Osteocyte (in vitro differentiated cells): ENCODE measurements at regions not wholly inside any gene's neighbourhood (a gene's known extent, or its start where the extent isn't known, plus 50 kb on each side); places are given as distances from the start of the nearest gene placed in this dataset.

Source experiments
- DNase-seq: peaks from one replicate; pipeline ENCODE4 v3.0.0; 2021; ENCODE audit warnings: mixed read lengths; ENCODE audit not compliant: unreplicated experiment; ENCODE audit errors: extremely low spot score
- H3K27ac Mint-ChIP-seq: one replicate; pipeline ENCODE4 v1.8.0; 2021; ENCODE audit warnings: mild to moderate bottlenecking, mixed read lengths; ENCODE audit not compliant: unreplicated experiment
- H3K27me3 Mint-ChIP-seq: one replicate; pipeline ENCODE4 v1.8.0; 2021; ENCODE audit warnings: mixed read lengths; ENCODE audit not compliant: unreplicated experiment
- H3K36me3 Mint-ChIP-seq: one replicate; pipeline ENCODE4 v1.8.0; 2021; ENCODE audit warnings: mixed read lengths; ENCODE audit not compliant: unreplicated experiment
- H3K4me1 Mint-ChIP-seq: one replicate; pipeline ENCODE4 v1.8.0; 2021; ENCODE audit warnings: mixed read lengths; ENCODE audit not compliant: unreplicated experiment
- H3K4me3 Mint-ChIP-seq: one replicate; pipeline ENCODE4 v1.8.0; 2021; ENCODE audit warnings: mild to moderate bottlenecking, moderate library complexity, mixed read lengths; ENCODE audit not compliant: unreplicated experiment
- H3K9me3 Mint-ChIP-seq: one replicate; pipeline ENCODE4 v1.8.0; 2021; ENCODE audit warnings: mixed read lengths; ENCODE audit not compliant: unreplicated experiment
- CTCF ChIP-seq: fragments of 200-600 bp; sonication (generic); IDR thresholded peaks from 2 replicates; pipeline ENCODE4 v1.5.0; 2021; ENCODE audit warnings: antibody characterized with exemption, mild to moderate bottlenecking, moderate library complexity

GRCh38 chr4:54976682-54977081, 148.7 kb downstream of the KDR start:
- H3K9me3 Mint-ChIP-seq, result peaks cover 4% of the 10 kb centered on the region
- peaks cover 54% of the 10 kb centered on the region for H3K27me3 Mint-ChIP-seq
- no peaks in the 10 kb centered on the region for H3K36me3 Mint-ChIP-seq
- H3K4me1 Mint-ChIP-seq, result no peaks in the 10 kb centered on the region
- no peak for DNase-seq
- TF ChIP-seq CTCF, result no peak
- no peak overlapping the region for H3K4me3 Mint-ChIP-seq
- H3K27ac Mint-ChIP-seq, result no peak overlapping the region

GRCh38 chr4:54976031-54976430, 149.4 kb downstream of the KDR start:
- Mint-ChIP-seq H3K27me3 (peaks cover 50% of the 10 kb centered on the region), H3K4me1 (no peaks in the 10 kb centered on the region), H3K9me3 (peaks cover 4% of the 10 kb centered on the region), H3K36me3 (no peaks in the 10 kb centered on the region), H3K4me3 (no peak overlapping the region), H3K27ac (no peak overlapping the region)
- no peak for TF ChIP-seq CTCF
- no peak for DNase-seq

GRCh38 chr4:54973784-54974183, 151.6 kb downstream of the KDR start:
- TF ChIP-seq CTCF, result no peak

GRCh38 chr4:54971474-54971950, 153.9 kb downstream of the KDR start:
- peak; percentile 93 for TF ChIP-seq CTCF
- Mint-ChIP-seq H3K4me3 (no peak overlapping the region), H3K4me1 (no peaks in the 10 kb centered on the region), H3K27me3 (peaks cover 55% of the 10 kb centered on the region), H3K27ac (no peak overlapping the region), H3K36me3 (no peaks in the 10 kb centered on the region), H3K9me3 (no peaks in the 10 kb centered on the region)
- DNase-seq, result no peak

More at GRCh38 chr4:54973784-54974183, 151.6 kb downstream of the KDR start:
- peaks cover 48% of the 10 kb centered on the region for H3K27me3 Mint-ChIP-seq
- no peak overlapping the region for H3K27ac Mint-ChIP-seq
- H3K9me3 Mint-ChIP-seq, result no peaks in the 10 kb centered on the region
- H3K36me3 Mint-ChIP-seq, result no peaks in the 10 kb centered on the region
- H3K4me1 Mint-ChIP-seq, result no peaks in the 10 kb centered on the region
- no peak overlapping the region for H3K4me3 Mint-ChIP-seq
- no peak for DNase-seq

GRCh38 chr4:54967289-54967688, 158.1 kb downstream of the KDR start:
- DNase-seq, result no peak
- peaks cover 41% of the 10 kb centered on the region for H3K27me3 Mint-ChIP-seq
- no peaks in the 10 kb centered on the region for H3K36me3 Mint-ChIP-seq
- TF ChIP-seq CTCF, result no peak
- no peak overlapping the region for H3K27ac Mint-ChIP-seq
- H3K9me3 Mint-ChIP-seq, result no peaks in the 10 kb centered on the region
- no peaks in the 10 kb centered on the region for H3K4me1 Mint-ChIP-seq
- no peak overlapping the region for H3K4me3 Mint-ChIP-seq
